ENCODE measurements at regions not wholly inside any gene's neighbourhood (a gene's known extent, or its start where the extent isn't known, plus 50 kb on each side); places are given as distances from the start of the nearest gene placed in this dataset.

DNA sequence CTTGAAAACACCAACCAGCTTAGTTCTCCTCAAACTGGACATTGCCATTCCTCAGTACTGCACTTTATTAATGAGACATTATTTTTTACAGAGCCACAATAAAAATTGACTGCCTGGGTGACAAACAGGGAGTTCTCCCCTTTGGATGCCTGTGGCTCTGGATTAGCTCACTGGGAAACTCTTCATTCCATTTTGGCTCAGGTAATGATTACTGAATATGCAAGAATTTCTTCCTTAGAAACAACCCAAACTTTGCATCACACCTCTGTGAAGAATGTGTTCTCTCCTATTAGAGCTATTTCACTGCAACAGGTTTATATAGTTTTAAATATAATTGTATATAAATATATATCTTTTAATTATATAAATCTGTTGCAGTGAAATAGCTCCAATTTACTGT lies 2065.8 kb downstream of the ARAP2 start:
- no peak for TF ChIP-seq CTCF (IDR thresholded peaks at IDR 0.05)
- TF ChIP-seq ZFX (IDR thresholded peaks at IDR 0.05; ENCODE audit: borderline replicate concordance), result no peak

Measured in 22Rv1 (cell line).